ENCODE measurements at regions not wholly inside any gene's neighbourhood (a gene's known extent, or its start where the extent isn't known, plus 50 kb on each side); places are given as distances from the start of the nearest gene placed in this dataset.

- no peak for TF ChIP-seq CTCF (conservative IDR thresholded peaks at IDR 0.05; ENCODE audit: low read depth)
- DNase-seq (ENCODE audit: low spot score), result no peak
- H3K27ac ChIP-seq, result no peak overlapping the region
- POLR2A ChIA-PET (ENCODE audit: low non-redundant PET), result interaction anchor here (0.6 kb wide), 1 partner anchor 420 kb away, joined by 3 read pairs; no protein-coding TSS in a partner anchor
- CTCF ChIA-PET, result no interaction called here
Observed at GRCh38 chr17:77537566-77537965, 396.8 kb downstream of the SEC14L1 start.

GRCh38 chr17:77540531-77540930, 399.8 kb downstream of the SEC14L1 start:
- ChIA-PET CTCF (interaction anchor here (0.6 to 0.9 kb wide), 3 partner anchors 388 to 1120 kb away, joined by 3 to 5 read pairs (median 3); no protein-coding TSS in a partner anchor), POLR2A (ENCODE audit: low non-redundant PET) (no interaction called here)
- DNase-seq (ENCODE audit: low spot score), result no peak
- no peak for TF ChIP-seq CTCF (conservative IDR thresholded peaks at IDR 0.05; ENCODE audit: low read depth)
- H3K27ac ChIP-seq, result no peak overlapping the region

- no peak for TF ChIP-seq CTCF (conservative IDR thresholded peaks at IDR 0.05; ENCODE audit: low read depth)
- CTCF ChIA-PET, result interaction anchor here (0.6 to 0.9 kb wide), 3 partner anchors 42 to 1120 kb away, joined by 3 to 4 read pairs (median 3); no protein-coding TSS in a partner anchor
- no peak for DNase-seq (ENCODE audit: low spot score)
- H3K27ac ChIP-seq, result no peak overlapping the region
- POLR2A ChIA-PET (ENCODE audit: low non-redundant PET), result no interaction called here
Observed at GRCh38 chr17:77540975-77541374, 400.2 kb downstream of the SEC14L1 start.

GRCh38 chr17:77542011-77542410, 401.2 kb downstream of the SEC14L1 start:
- ChIA-PET POLR2A (ENCODE audit: low non-redundant PET) (no interaction called here), CTCF (interaction anchor here (0.6 to 4.1 kb wide), 7 partner anchors 39 to 623 kb away, joined by 3 to 40 read pairs (median 3); no protein-coding TSS in a partner anchor)
- no peak overlapping the region for H3K27ac ChIP-seq
- no peak for TF ChIP-seq CTCF (conservative IDR thresholded peaks at IDR 0.05; ENCODE audit: low read depth)
- no peak for DNase-seq (ENCODE audit: low spot score)

GRCh38 chr17:77542551-77543490, 402.1 kb downstream of the SEC14L1 start:
- POLR2A ChIA-PET (ENCODE audit: low non-redundant PET), result interaction anchor here (0.6 to 1.0 kb wide), 2 partner anchors 416 to 427 kb away, joined by 3 read pairs; partner anchors contain the start of gene TNRC6C

More at GRCh38 chr17:77542551-77543490, 402.1 kb downstream of the SEC14L1 start:
- DNase-seq (ENCODE audit: low spot score), result peak; percentile 81
- CTCF ChIA-PET, result interaction anchor here (0.5 to 4.1 kb wide), 19 partner anchors 10 to 1664 kb away, joined by 3 to 40 read pairs (median 3); no protein-coding TSS in a partner anchor
- peak; percentile 98 for TF ChIP-seq CTCF (conservative IDR thresholded peaks at IDR 0.05; ENCODE audit: low read depth)
- no peak overlapping the region for H3K27ac ChIP-seq
